ENCODE measurements at regions not wholly inside any gene's neighbourhood (a gene's known extent, or its start where the extent isn't known, plus 50 kb on each side); places are given as distances from the start of the nearest gene placed in this dataset.

DNA sequence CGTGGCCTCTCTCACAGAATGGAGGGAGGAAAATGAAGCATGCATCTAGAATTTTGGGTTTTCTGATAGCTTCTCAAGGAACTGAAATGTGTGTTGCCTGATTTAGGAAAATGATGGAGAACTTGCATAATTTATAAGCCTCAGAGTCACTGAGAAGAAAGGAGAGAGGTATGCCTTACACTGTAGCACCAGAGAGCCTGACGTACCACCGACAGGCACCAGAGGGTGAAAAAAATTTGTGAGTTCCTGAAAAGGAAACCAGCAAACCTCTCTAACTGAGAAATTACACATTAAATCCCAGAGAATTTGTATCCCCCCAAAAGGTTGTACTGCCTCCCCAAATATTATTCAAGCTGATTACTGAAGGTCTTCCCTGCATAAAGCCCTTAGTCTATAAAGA is 915.3 kb upstream of the SLITRK6 start:
- no peaks in the 10 kb centered on the region for H3K4me1 Mint-ChIP-seq
- no peak overlapping the region for H3K27ac ChIP-seq (ENCODE audit: low read depth, low read length)
- TF ChIP-seq, protein P1, sequence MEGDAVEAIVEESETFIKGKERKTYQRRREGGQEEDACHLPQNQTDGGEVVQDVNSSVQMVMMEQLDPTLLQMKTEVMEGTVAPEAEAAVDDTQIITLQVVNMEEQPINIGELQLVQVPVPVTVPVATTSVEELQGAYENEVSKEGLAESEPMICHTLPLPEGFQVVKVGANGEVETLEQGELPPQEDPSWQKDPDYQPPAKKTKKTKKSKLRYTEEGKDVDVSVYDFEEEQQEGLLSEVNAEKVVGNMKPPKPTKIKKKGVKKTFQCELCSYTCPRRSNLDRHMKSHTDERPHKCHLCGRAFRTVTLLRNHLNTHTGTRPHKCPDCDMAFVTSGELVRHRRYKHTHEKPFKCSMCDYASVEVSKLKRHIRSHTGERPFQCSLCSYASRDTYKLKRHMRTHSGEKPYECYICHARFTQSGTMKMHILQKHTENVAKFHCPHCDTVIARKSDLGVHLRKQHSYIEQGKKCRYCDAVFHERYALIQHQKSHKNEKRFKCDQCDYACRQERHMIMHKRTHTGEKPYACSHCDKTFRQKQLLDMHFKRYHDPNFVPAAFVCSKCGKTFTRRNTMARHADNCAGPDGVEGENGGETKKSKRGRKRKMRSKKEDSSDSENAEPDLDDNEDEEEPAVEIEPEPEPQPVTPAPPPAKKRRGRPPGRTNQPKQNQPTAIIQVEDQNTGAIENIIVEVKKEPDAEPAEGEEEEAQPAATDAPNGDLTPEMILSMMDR (conservative IDR thresholded peaks at IDR 0.05): peak; percentile 51
- no peaks in the 10 kb centered on the region for H3K9me3 ChIP-seq (ENCODE audit: control insufficient read depth, low read length)
- H3K27me3 ChIP-seq (ENCODE audit: control insufficient read depth, insufficient read depth, low read length, poor library complexity, severe bottlenecking): no peaks in the 10 kb centered on the region
- H3K27ac Mint-ChIP-seq: no peak overlapping the region
- WGBS, 2 experiments (ENCODE audit: insufficient coverage in 1 of 2, insufficient read length in 1 of 2): 88 to 91% methylated on average over 1 to 3 of the region's 3 CpGs
- no peak overlapping the region for H3K4me3 ChIP-seq (ENCODE audit: low read length)
- H3K9ac ChIP-seq (ENCODE audit: extremely low read depth, low read length, poor library complexity, severe bottlenecking): no peak overlapping the region
- H3K4me3 Mint-ChIP-seq: no peak overlapping the region
- H3K36me3 Mint-ChIP-seq (ENCODE audit: low read depth): no peaks in the 10 kb centered on the region
- H3K4me1 ChIP-seq (ENCODE audit: control insufficient read depth, insufficient read depth, low read length): no peaks in the 10 kb centered on the region
- DNase-seq: no peak
- H3K36me3 ChIP-seq (ENCODE audit: control insufficient read depth, insufficient read depth, low read length): no peaks in the 10 kb centered on the region
- H3K9me3 Mint-ChIP-seq: no peaks in the 10 kb centered on the region
- H3K27me3 Mint-ChIP-seq (ENCODE audit: insufficient read depth): no peaks in the 10 kb centered on the region

GRCh38 chr13:86725105-86725504 is 925.9 kb upstream of the SLITRK6 start:
- Mint-ChIP-seq H3K4me3 (no peak overlapping the region), H3K36me3 (ENCODE audit: low read depth) (no peaks in the 10 kb centered on the region), H3K9me3 (no peaks in the 10 kb centered on the region), H3K4me1 (no peaks in the 10 kb centered on the region), H3K27me3 (ENCODE audit: insufficient read depth) (no peaks in the 10 kb centered on the region), H3K27ac (no peak overlapping the region)
- TF ChIP-seq, protein P1 (conservative IDR thresholded peaks at IDR 0.05): peak; percentile 81
- DNase-seq: peak; percentile 77
- Histone ChIP-seq H3K27me3 (ENCODE audit: control insufficient read depth, insufficient read depth, low read length, poor library complexity, severe bottlenecking) (no peaks in the 10 kb centered on the region), H3K9me3 (ENCODE audit: control insufficient read depth, low read length) (no peaks in the 10 kb centered on the region), H3K4me3 (ENCODE audit: low read length) (no peak overlapping the region), H3K27ac (ENCODE audit: low read depth, low read length) (no peak overlapping the region), H3K36me3 (ENCODE audit: control insufficient read depth, insufficient read depth, low read length) (no peaks in the 10 kb centered on the region), H3K9ac (ENCODE audit: extremely low read depth, low read length, poor library complexity, severe bottlenecking) (no peak overlapping the region), H3K4me1 (ENCODE audit: control insufficient read depth, insufficient read depth, low read length) (no peaks in the 10 kb centered on the region)
- WGBS, 2 experiments (ENCODE audit: insufficient coverage in 1 of 2, insufficient read length in 1 of 2): 46 to 72% methylated on average over 2 to 3 of the region's 3 CpGs

GRCh38 chr13:86729206-86729605 is 930.0 kb upstream of the SLITRK6 start:
- Mint-ChIP-seq H3K27me3 (ENCODE audit: insufficient read depth) (no peaks in the 10 kb centered on the region), H3K27ac (no peak overlapping the region), H3K36me3 (ENCODE audit: low read depth) (no peaks in the 10 kb centered on the region), H3K9me3 (no peaks in the 10 kb centered on the region), H3K4me1 (no peaks in the 10 kb centered on the region), H3K4me3 (no peak overlapping the region)
- Histone ChIP-seq H3K9me3 (ENCODE audit: control insufficient read depth, low read length) (no peaks in the 10 kb centered on the region), H3K4me1 (ENCODE audit: control insufficient read depth, insufficient read depth, low read length) (no peaks in the 10 kb centered on the region), H3K36me3 (ENCODE audit: control insufficient read depth, insufficient read depth, low read length) (no peaks in the 10 kb centered on the region), H3K27ac (ENCODE audit: low read depth, low read length) (no peak overlapping the region), H3K4me3 (ENCODE audit: low read length) (no peak overlapping the region), H3K9ac (ENCODE audit: extremely low read depth, low read length, poor library complexity, severe bottlenecking) (no peak overlapping the region), H3K27me3 (ENCODE audit: control insufficient read depth, insufficient read depth, low read length, poor library complexity, severe bottlenecking) (no peaks in the 10 kb centered on the region)
- no peak for DNase-seq
- TF ChIP-seq, protein P1 (conservative IDR thresholded peaks at IDR 0.05): no peak
- 87 to 90% methylated on average over 2 of the region's 2 CpGs for WGBS, 2 experiments (ENCODE audit: insufficient coverage in 1 of 2, insufficient read length in 1 of 2)

Measured in endodermal cell (in vitro differentiated cells).